Psoas muscle (tissue), 7 donors: ENCODE measurements at regions not wholly inside any gene's neighbourhood (a gene's known extent, or its start where the extent isn't known, plus 50 kb on each side); places are given as distances from the start of the nearest gene placed in this dataset.

ENCODE experiments used
- ATAC-seq, 4 donors: fragments of 200-7000 bp; cut with Tn5 transposase; one replicate each; pipeline ENCODE4 v1.9.1; 2020; ENCODE audit warnings: moderate library complexity in 3 of 4, mild to moderate bottlenecking in 2 of 4
- DNase-seq, 2 donors: peaks; one replicate each; pipeline ENCODE4 v3.0.0-alpha.2; 2020
- H3K27ac ChIP-seq: fragments of 200-600 bp; one replicate; pipeline ENCODE4 v1.8.0; 2022
- H3K27me3 ChIP-seq, 3 donors: fragments of 200-600 bp in 1 of 3; one replicate each; pipeline versions ENCODE4 v1.6.1 to v1.8.0; 2013 to 2022; ENCODE audit warnings: low read length in 2 of 3, mild to moderate bottlenecking in 2 of 3, moderate library complexity in 1 of 3; ENCODE audit not compliant: insufficient read depth in 3 of 3
- H3K36me3 ChIP-seq, 2 donors: fragments of 200-600 bp in 1 of 2; one replicate each; pipeline versions ENCODE4 v1.6.1 to v1.8.0; 2013 to 2022; ENCODE audit warnings: low read depth in 1 of 2, mild to moderate bottlenecking in 1 of 2, moderate library complexity in 1 of 2; ENCODE audit not compliant: insufficient read depth in 1 of 2
- H3K4me1 ChIP-seq: fragments of 200-600 bp; one replicate; pipeline ENCODE4 v1.8.0; 2022
- H3K4me3 ChIP-seq: fragments of 200-600 bp; one replicate; pipeline ENCODE4 v1.8.0; 2022; ENCODE audit warnings: mild to moderate bottlenecking
- H3K9me3 ChIP-seq: fragments of 200-600 bp; one replicate; pipeline ENCODE4 v1.8.0; 2022
- CTCF ChIP-seq: fragments of 200-600 bp; IDR thresholded peaks from one replicate; pipeline ENCODE4 v1.8.0; 2022; ENCODE audit warnings: antibody characterized with exemption
- WGBS, 3 donors: extraction: QIAGEN DNeasy Blood & Tissue Kit; methylation state at CpG; one replicate each; pipeline versions ENCODE4 v1.1.6 to v1.1.7; 2013; 5-methylcytosine and 5-hydroxymethylcytosine counted together
- intact Hi-C, 2 donors: fragments of 100-400 bp; cut with DNase I; formaldehyde crosslinking; loops; one replicate each; pipeline versions ENCODE4 v1.11.0 to v1.14.2; 2022
- donor health status: healthy with polysubstance abuse.
- donor health status: DM: no; HTN: no; CAD: no; lungs with moderate emphysema.
- donor health status: Bipolar disorder and iron deficiency.
- donor health status: healthy.
- donor health status: DM: yes; HTN: yes; CAD: no.
- donor health status: DM: no; HTN: no; CAD: no.
- donor health status: DM: yes; HTN: yes; CAD: no.

GRCh38 chr5:120091376-120091948 lies 372.6 kb upstream of the PRR16 start:
- TF ChIP-seq CTCF = no peak
- WGBS, 3 donors = 60 to 66% (median 64%) methylated on average over 3 of the region's 3 CpGs
- Histone ChIP-seq H3K36me3 (no peaks in the 10 kb centered on the region), H3K4me3 (no peak overlapping the region), H3K4me1 (no peaks in the 10 kb centered on the region), H3K27ac (no peak overlapping the region), H3K9me3 (no peaks in the 10 kb centered on the region), H3K27me3 (no peaks in the 10 kb centered on the region)
- ATAC-seq = no peak
- DNase-seq = no peak
- intact Hi-C loops = no loop called here

DNA sequence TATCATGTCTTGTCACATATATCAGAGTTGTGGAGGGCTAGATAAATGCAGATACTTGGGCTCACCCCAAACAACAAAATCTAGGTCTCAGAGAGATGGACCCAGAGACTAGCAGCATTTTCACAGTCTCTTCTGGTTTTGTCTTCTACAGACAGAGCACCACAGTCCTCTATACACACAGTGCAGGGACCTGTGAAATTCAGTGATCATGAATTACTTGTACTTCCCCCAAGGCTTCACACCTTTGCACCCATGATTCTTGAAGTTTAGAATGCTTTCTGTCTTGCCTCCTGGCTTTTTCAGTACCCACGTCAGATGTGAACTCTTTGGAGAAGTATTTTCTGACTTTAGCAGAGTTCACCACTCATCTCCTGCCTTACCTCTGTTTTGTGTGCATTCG lies 371.5 kb upstream of the PRR16 start:
- TF ChIP-seq CTCF = no peak
- 60 to 70% (median 64%) methylated on average over 2 of the region's 2 CpGs for WGBS, 3 donors
- intact Hi-C loops = no loop called here

GRCh38 chr5:120093178-120093577 lies 370.9 kb upstream of the PRR16 start:
- ATAC-seq (no peak), DNase-seq (no peak)
- Histone ChIP-seq H3K27me3 (no peaks in the 10 kb centered on the region), H3K36me3 (no peaks in the 10 kb centered on the region), H3K9me3 (no peaks in the 10 kb centered on the region), H3K27ac (no peak overlapping the region), H3K4me3 (no peak overlapping the region), H3K4me1 (no peaks in the 10 kb centered on the region)
- WGBS, 3 donors = 85 to 95% (median 86%) methylated on average over 7 of the region's 7 CpGs
- intact Hi-C loops = no loop called here
- no peak for TF ChIP-seq CTCF

More for the DNA sequence above, 371.5 kb upstream of the PRR16 start:
- no peak for ATAC-seq
- no peaks in the 10 kb centered on the region for H3K36me3 ChIP-seq
- H3K9me3 ChIP-seq = no peaks in the 10 kb centered on the region
- no peaks in the 10 kb centered on the region for H3K4me1 ChIP-seq
- no peaks in the 10 kb centered on the region for H3K27me3 ChIP-seq
- DNase-seq = no peak
- H3K27ac ChIP-seq = no peak overlapping the region
- H3K4me3 ChIP-seq = no peak overlapping the region

DNA sequence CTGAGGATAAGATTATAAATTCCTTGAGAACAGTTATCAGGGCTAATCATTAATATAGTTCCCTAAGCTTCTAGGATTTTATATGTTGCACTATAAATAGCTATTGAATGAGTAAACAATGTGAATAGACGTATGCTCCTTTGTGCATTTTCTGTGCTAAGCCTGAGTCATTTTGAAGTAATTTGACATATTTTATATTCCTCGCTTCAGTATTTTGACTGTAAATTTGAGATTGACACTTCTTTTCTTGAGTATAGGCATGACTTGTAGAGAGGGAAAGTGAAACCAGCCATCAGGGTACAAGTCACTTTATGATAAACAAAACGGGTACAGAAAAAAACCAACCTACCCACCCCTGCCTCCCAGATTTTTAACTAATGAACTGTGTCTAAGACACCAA lies 367.7 kb upstream of the PRR16 start:
- no peak for TF ChIP-seq CTCF
- Histone ChIP-seq H3K27ac (no peak overlapping the region), H3K4me3 (peak overlapping the region; percentile 8), H3K9me3 (no peaks in the 10 kb centered on the region), H3K4me1 (no peaks in the 10 kb centered on the region), H3K36me3 (no peaks in the 10 kb centered on the region), H3K27me3 (no peaks in the 10 kb centered on the region)
- DNase-seq (no peak), ATAC-seq (no peak)
- 37 to 51% (median 42%) methylated on average over 3 of the region's 3 CpGs for WGBS, 3 donors
- intact Hi-C loops = no loop called here

DNA sequence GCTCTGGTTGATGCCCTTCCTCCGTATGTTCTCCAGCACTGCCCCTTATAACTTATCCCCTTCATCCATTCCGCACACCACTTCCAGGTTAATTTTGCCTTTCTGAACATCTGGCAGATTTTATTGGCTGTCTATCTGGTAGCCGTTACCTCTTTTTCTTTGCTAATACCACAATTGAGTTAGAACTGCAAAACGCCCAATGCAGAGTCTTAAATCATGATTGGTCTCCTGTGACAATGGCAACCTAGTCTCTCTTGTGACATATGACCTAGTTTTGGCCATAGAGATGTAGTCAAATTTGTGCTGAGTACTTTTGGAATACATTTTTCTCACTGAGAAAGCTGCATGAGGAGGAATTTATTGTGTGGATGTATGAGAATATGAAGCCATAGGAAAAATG lies 365.7 kb upstream of the PRR16 start:
- ATAC-seq = no peak
- Histone ChIP-seq H3K27me3 (no peaks in the 10 kb centered on the region), H3K9me3 (no peaks in the 10 kb centered on the region), H3K4me3 (no peak overlapping the region), H3K27ac (no peak overlapping the region), H3K4me1 (no peaks in the 10 kb centered on the region), H3K36me3 (no peaks in the 10 kb centered on the region)
- DNase-seq = no peak
- TF ChIP-seq CTCF = no peak
- intact Hi-C loops = no loop called here
- 47 to 60% (median 58%) methylated on average over 4 of the region's 4 CpGs for WGBS, 3 donors
